Body of pancreas (tissue), 4 donors: ENCODE measurements at regions not wholly inside any gene's neighbourhood (a gene's known extent, or its start where the extent isn't known, plus 50 kb on each side); places are given as distances from the start of the nearest gene placed in this dataset.

Experiments used
- ATAC-seq: fragments of 150-250 bp; one replicate; pipeline ENCODE4 v1.9.1; 2016
- DNase-seq, 4 donors: peaks; one replicate each; pipeline ENCODE4 v3.0.0-alpha.2; 2019
- H3K27ac ChIP-seq, 4 donors: fragments of 200-600 bp; sonication (generic); 1 replicate in 3 of 4; 2 replicates in 1 of 4; pipeline versions ENCODE4 v1.5.1 to v1.6.1; 2016 to 2019; ENCODE audit warnings: mild to moderate bottlenecking in 1 of 4, mixed read lengths in 1 of 4, moderate library complexity in 1 of 4
- H3K27me3 ChIP-seq, 2 donors: fragments of 200-600 bp; sonication (generic); one replicate each; pipeline ENCODE4 v1.6.0; 2016; ENCODE audit warnings: mild to moderate bottlenecking in 1 of 2
- H3K36me3 ChIP-seq, 2 donors: fragments of 200-600 bp; sonication (generic); replicated peaks in 1 of 2; 2 replicates each; pipeline ENCODE4 v1.5.1; 2016; ENCODE audit warnings: low read depth in 2 of 2; ENCODE audit not compliant: insufficient read depth in 1 of 2
- H3K4me1 ChIP-seq: fragments of 200-600 bp; sonication (generic); one replicate; pipeline ENCODE4 v1.6.0; 2016
- H3K4me3 ChIP-seq, 2 donors: fragments of 200-600 bp; sonication (generic); 1 replicate in 1 of 2; 2 replicates in 1 of 2; pipeline ENCODE4 v1.5.1; 2016 to 2019
- H3K9me3 ChIP-seq, 3 donors: fragments of 200-600 bp; sonication (generic); 1 replicate in 2 of 3; 2 replicates in 1 of 3; pipeline ENCODE4 v1.5.1; 2016
- POLR2A ChIP-seq, 3 donors: fragments of 450-650 bp; IDR thresholded peaks; one replicate each; pipeline ENCODE4 v1.6.1; 2016; ENCODE audit warnings: antibody characterized with exemption in 3 of 3, mild to moderate bottlenecking in 2 of 3
- WGBS, 2 donors: methylation state at CpG; one replicate each; pipeline ENCODE4 v1.1.5; 2017; 5-methylcytosine and 5-hydroxymethylcytosine counted together
- intact Hi-C: fragments of 100-400 bp; cut with DNase I; formaldehyde crosslinking; loops from one replicate; pipeline ENCODE4 v1.15.1; 2023
- TF ChIP-seq, protein P1 (sequence below), 7 experiments: fragments of 450-650 bp in 4 of 7; fragments of 200-600 bp in 3 of 7; sonication (generic) in 3 of 7; IDR thresholded peaks; one replicate each; pipeline ENCODE4 v1.5.1; 2016 to 2019; ENCODE audit warnings: antibody characterized with exemption in 7 of 7

DNA sequence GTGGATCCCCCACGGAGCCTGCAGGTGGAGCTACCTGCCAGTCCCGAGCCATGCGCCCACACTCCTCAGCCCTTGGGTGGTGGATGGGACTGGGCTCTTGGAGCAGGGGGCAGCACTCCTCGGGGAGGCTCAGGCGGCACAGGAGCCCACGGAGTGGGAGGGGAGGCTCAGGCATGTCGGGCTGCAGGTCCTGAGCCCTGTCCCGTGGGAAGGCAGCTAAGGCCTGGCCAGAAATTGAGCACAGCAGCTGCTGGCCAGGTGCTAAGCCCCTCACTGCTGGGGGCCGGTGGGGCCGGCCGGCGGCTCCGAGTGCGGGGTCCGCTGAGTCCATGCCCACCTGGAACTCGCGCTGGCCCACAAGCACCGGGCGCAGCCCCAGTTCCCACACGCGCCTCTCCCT is 91.7 kb upstream of the ACVR1 start:
- no peak for DNase-seq
- WGBS, 2 donors = 82 to 94% methylated on average over 7 to 18 of the region's 21 CpGs

DNA sequence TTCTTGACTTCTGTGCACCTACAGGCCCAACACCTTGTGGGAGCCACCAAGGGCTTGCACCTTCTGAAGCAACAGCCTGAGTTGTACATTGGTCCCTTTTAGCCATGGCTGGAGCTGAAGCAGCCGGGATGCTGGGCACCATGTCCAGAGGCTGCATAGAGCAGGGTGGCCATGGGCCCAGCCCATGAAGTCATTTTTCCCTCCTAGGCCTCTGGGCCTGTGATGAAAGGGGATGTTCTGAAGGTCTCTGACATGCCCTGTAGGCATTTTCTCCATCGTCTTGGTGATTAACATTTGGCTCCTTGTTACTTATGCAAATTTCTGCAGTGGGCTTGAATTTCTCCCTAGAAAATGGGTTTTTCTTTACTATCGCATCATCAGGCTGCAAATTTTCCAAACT is 83.1 kb upstream of the ACVR1 start:
- no peak for TF ChIP-seq POLR2A (IDR thresholded peaks at IDR 0.05)
- TF ChIP-seq, protein P1, sequence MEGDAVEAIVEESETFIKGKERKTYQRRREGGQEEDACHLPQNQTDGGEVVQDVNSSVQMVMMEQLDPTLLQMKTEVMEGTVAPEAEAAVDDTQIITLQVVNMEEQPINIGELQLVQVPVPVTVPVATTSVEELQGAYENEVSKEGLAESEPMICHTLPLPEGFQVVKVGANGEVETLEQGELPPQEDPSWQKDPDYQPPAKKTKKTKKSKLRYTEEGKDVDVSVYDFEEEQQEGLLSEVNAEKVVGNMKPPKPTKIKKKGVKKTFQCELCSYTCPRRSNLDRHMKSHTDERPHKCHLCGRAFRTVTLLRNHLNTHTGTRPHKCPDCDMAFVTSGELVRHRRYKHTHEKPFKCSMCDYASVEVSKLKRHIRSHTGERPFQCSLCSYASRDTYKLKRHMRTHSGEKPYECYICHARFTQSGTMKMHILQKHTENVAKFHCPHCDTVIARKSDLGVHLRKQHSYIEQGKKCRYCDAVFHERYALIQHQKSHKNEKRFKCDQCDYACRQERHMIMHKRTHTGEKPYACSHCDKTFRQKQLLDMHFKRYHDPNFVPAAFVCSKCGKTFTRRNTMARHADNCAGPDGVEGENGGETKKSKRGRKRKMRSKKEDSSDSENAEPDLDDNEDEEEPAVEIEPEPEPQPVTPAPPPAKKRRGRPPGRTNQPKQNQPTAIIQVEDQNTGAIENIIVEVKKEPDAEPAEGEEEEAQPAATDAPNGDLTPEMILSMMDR (IDR thresholded peaks at IDR 0.05) = no peak
- H3K27ac ChIP-seq = no peak overlapping the region
- H3K4me3 ChIP-seq = no peak overlapping the region
- no peaks in the 10 kb centered on the region for H3K4me1 ChIP-seq
- ATAC-seq = no peak
- H3K36me3 ChIP-seq = no peaks in the 10 kb centered on the region
- 88 to 94% methylated on average over 3 of the region's 3 CpGs for WGBS, 2 donors
- no peaks in the 10 kb centered on the region for H3K9me3 ChIP-seq
- no peaks in the 10 kb centered on the region for H3K27me3 ChIP-seq
- DNase-seq = no peak
- intact Hi-C loops = no loop called here

More for the DNA sequence above, 91.7 kb upstream of the ACVR1 start:
- Histone ChIP-seq H3K36me3 (no peaks in the 10 kb centered on the region), H3K27ac (no peak overlapping the region), H3K4me3 (no peak overlapping the region), H3K9me3 (no peaks in the 10 kb centered on the region), H3K27me3 (no peaks in the 10 kb centered on the region), H3K4me1 (no peaks in the 10 kb centered on the region)
- intact Hi-C loops = no loop called here
- no peak for ATAC-seq
- no peak for TF ChIP-seq POLR2A (IDR thresholded peaks at IDR 0.05)
- TF ChIP-seq, protein P1 (IDR thresholded peaks at IDR 0.05) = no peak

DNA sequence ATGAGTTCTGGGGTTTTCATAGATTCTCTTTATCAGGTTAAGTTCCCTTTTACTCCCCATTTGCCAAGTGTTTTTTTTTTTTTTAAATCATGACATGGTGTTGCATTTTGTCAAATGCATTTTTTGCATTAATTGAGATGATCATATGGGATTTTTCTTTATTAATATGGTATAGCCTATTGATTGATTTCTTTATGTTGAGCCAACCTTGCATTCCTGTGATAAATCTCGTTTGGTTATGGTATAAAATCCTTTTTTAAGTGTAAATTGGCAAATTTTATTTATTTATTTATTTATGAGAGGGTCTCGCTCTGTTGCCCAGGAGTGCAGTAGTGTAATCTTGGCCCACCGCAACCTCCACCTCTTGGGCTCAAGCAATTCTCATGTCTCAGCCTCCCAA is 81.5 kb upstream of the ACVR1 start:
- no peak for DNase-seq
- ATAC-seq = no peak
- no peaks in the 10 kb centered on the region for H3K27me3 ChIP-seq
- H3K27ac ChIP-seq = no peak overlapping the region
- H3K36me3 ChIP-seq = no peaks in the 10 kb centered on the region
- H3K4me1 ChIP-seq = no peaks in the 10 kb centered on the region
- 34 to 58% methylated on average over 3 of the region's 3 CpGs for WGBS, 2 donors
- H3K9me3 ChIP-seq = no peaks in the 10 kb centered on the region
- TF ChIP-seq, protein P1 (IDR thresholded peaks at IDR 0.05) = no peak
- no peak for TF ChIP-seq POLR2A (IDR thresholded peaks at IDR 0.05)
- no peak overlapping the region for H3K4me3 ChIP-seq
- intact Hi-C loops = no loop called here

DNA sequence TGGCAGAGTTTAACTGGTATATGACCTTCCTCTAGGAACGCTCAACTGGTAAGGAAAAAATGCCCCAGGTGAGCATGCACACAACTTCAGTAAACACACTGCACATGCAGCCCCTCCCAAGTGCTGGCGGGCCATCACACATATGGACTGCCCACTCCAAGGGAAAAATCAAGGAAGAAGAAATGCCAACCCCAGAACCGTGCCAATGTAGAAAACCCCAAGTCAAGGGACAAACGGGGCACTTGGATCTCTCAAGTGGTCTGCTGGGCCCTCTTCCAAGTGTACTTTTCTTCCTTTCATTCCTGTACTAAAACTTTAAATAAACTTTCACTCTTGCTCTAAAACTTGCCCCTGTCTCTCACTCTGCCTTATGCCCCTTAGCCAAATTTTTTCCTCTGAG is 76.4 kb upstream of the ACVR1 start:
- Histone ChIP-seq H3K27me3 (no peaks in the 10 kb centered on the region), H3K4me1 (no peaks in the 10 kb centered on the region), H3K36me3 (no peaks in the 10 kb centered on the region), H3K27ac (no peak overlapping the region), H3K4me3 (no peak overlapping the region), H3K9me3 (no peaks in the 10 kb centered on the region)
- 87% methylated on average over 4 of the region's 4 CpGs for WGBS, 2 donors
- DNase-seq = no peak
- no peak for TF ChIP-seq POLR2A (IDR thresholded peaks at IDR 0.05)
- TF ChIP-seq, protein P1 (IDR thresholded peaks at IDR 0.05) = no peak
- no peak for ATAC-seq
- intact Hi-C loops = no loop called here

DNA sequence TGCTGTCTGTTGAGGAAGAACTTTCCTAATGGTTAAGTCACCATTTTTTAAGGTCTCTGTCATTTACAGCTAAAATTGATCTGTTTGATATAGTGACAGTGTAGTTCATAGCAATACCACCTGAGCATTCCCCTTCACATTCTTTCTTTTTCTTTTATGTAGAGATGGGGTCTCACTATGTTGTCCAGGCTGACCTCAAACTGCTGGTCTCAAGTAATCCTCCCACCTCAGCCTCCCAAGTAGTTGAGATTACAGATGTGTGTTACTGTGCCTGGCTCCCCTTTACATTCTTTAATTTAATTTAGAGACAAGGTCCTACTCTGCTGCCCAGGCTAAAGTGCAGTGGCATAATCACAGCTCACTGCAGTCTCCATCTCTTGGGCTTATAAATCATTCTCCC is 72.7 kb upstream of the ACVR1 start:
- TF ChIP-seq, protein P1 (IDR thresholded peaks at IDR 0.05) = no peak
- no peak for TF ChIP-seq POLR2A (IDR thresholded peaks at IDR 0.05)
- ATAC-seq (no peak), DNase-seq (no peak)
- intact Hi-C loops = no loop called here
- no peak overlapping the region for H3K27ac ChIP-seq
- no peak overlapping the region for H3K4me3 ChIP-seq
- H3K36me3 ChIP-seq = no peaks in the 10 kb centered on the region
- no peaks in the 10 kb centered on the region for H3K4me1 ChIP-seq
- H3K9me3 ChIP-seq = no peaks in the 10 kb centered on the region
- H3K27me3 ChIP-seq = no peaks in the 10 kb centered on the region
